ENCODE measurements at regions not wholly inside any gene's neighbourhood (a gene's known extent, or its start where the extent isn't known, plus 50 kb on each side); places are given as distances from the start of the nearest gene placed in this dataset.

GRCh38 chr20:12566596-12566995 lies 442.2 kb upstream of the SPTLC3 start:
- TF ChIP-seq, protein P1, sequence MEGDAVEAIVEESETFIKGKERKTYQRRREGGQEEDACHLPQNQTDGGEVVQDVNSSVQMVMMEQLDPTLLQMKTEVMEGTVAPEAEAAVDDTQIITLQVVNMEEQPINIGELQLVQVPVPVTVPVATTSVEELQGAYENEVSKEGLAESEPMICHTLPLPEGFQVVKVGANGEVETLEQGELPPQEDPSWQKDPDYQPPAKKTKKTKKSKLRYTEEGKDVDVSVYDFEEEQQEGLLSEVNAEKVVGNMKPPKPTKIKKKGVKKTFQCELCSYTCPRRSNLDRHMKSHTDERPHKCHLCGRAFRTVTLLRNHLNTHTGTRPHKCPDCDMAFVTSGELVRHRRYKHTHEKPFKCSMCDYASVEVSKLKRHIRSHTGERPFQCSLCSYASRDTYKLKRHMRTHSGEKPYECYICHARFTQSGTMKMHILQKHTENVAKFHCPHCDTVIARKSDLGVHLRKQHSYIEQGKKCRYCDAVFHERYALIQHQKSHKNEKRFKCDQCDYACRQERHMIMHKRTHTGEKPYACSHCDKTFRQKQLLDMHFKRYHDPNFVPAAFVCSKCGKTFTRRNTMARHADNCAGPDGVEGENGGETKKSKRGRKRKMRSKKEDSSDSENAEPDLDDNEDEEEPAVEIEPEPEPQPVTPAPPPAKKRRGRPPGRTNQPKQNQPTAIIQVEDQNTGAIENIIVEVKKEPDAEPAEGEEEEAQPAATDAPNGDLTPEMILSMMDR (IDR thresholded peaks at IDR 0.05) = no peak
- TF ChIP-seq EP300 (IDR thresholded peaks at IDR 0.05) (no peak), POLR2AphosphoS5 (IDR thresholded peaks at IDR 0.05) (no peak), POLR2A (IDR thresholded peaks at IDR 0.05; ENCODE audit: low read depth) (no peak)
